Astrocyte (in vitro differentiated cells and primary cell): ENCODE measurements at regions not wholly inside any gene's neighbourhood (a gene's known extent, or its start where the extent isn't known, plus 50 kb on each side); places are given as distances from the start of the nearest gene placed in this dataset.

ENCODE experiments used
- EZH2 ChIP-seq: IDR thresholded peaks from 2 replicates; pipeline ENCODE4 v1.6.1; 2012; ENCODE audit warnings: mild to moderate bottlenecking, low read length, inconsistent platforms; ENCODE audit not compliant: insufficient read depth
- TF ChIP-seq, protein P1 (sequence below): IDR thresholded peaks from 2 replicates; pipeline ENCODE4 v1.5.1; 2011; ENCODE audit warnings: low read depth, mild to moderate bottlenecking, inconsistent platforms, low read length, moderate library complexity; ENCODE audit not compliant: insufficient read depth

DNA sequence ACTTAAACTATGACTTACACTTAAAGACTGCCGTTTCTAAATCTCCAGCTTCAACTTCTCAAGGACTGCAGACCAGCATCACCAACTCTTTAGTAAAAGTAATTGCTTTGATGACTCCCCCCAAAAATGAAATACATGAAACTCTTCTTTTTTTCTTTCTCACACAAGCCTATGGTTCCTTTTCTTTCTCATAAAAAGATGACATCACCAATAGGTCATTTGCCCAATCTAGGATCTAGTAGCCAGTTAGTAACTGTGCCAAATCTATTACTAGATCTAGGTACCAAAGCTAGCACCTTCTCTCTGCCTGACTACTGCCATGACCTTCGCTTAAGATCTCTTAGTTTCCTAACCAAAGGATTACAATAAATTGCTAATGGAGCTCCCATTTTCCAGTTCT lies 1266.0 kb upstream of the ADGRL4 start:
- TF ChIP-seq, protein P1, sequence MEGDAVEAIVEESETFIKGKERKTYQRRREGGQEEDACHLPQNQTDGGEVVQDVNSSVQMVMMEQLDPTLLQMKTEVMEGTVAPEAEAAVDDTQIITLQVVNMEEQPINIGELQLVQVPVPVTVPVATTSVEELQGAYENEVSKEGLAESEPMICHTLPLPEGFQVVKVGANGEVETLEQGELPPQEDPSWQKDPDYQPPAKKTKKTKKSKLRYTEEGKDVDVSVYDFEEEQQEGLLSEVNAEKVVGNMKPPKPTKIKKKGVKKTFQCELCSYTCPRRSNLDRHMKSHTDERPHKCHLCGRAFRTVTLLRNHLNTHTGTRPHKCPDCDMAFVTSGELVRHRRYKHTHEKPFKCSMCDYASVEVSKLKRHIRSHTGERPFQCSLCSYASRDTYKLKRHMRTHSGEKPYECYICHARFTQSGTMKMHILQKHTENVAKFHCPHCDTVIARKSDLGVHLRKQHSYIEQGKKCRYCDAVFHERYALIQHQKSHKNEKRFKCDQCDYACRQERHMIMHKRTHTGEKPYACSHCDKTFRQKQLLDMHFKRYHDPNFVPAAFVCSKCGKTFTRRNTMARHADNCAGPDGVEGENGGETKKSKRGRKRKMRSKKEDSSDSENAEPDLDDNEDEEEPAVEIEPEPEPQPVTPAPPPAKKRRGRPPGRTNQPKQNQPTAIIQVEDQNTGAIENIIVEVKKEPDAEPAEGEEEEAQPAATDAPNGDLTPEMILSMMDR, result no peak
- TF ChIP-seq EZH2, result no peak
